Testis (tissue), 2 donors: ENCODE measurements at regions not wholly inside any gene's neighbourhood (a gene's known extent, or its start where the extent isn't known, plus 50 kb on each side); places are given as distances from the start of the nearest gene placed in this dataset.
A peak's percentile ranks its signal among the peaks of the same experiment; 100 is the strongest.
"Not testable (repeated sequence)": the region's sequence is repeated elsewhere in the genome, so short reads cannot be mapped to it uniquely, and the experiment has no call there.

Experiments used
- DNase-seq: peaks from one replicate; pipeline ENCODE4 v3.0.0-alpha.2; 2019
- H3K27ac ChIP-seq, 2 donors: fragments of 200-600 bp; sonication (generic); one replicate each; pipeline ENCODE4 v1.5.1; 2019
- H3K27me3 ChIP-seq: fragments of 200-600 bp; sonication (generic); one replicate; pipeline ENCODE4 v1.5.1; 2019
- H3K36me3 ChIP-seq: fragments of 200-600 bp; sonication (generic); one replicate; pipeline ENCODE4 v1.5.1; 2017; ENCODE audit warnings: low read depth; ENCODE audit errors: missing control alignments
- H3K4me1 ChIP-seq: fragments of 200-600 bp; sonication (generic); one replicate; pipeline ENCODE4 v1.5.1; 2019
- H3K4me3 ChIP-seq, 2 donors: fragments of 200-600 bp; sonication (generic); one replicate each; pipeline ENCODE4 v1.5.1; 2017 to 2019
- H3K9me3 ChIP-seq: fragments of 200-600 bp; sonication (generic); one replicate; pipeline ENCODE4 v1.5.1; 2017
- POLR2A ChIP-seq: fragments of 450-650 bp; IDR thresholded peaks from one replicate; pipeline ENCODE4 v1.6.1; 2017; ENCODE audit warnings: antibody characterized with exemption, mild to moderate bottlenecking, moderate library complexity
- WGBS, 2 donors: methylation state at CpG; one replicate each; pipeline ENCODE4 v1.1.5; 2018; 5-methylcytosine and 5-hydroxymethylcytosine counted together
- intact Hi-C: fragments of 100-400 bp; cut with DNase I; formaldehyde crosslinking; loops from one replicate; pipeline ENCODE4 v1.15.1; 2023; ENCODE audit warnings: low total_unique reads
- TF ChIP-seq, protein P1 (sequence below), 3 experiments: fragments of 450-650 bp in 2 of 3; fragments of 200-600 bp in 1 of 3; sonication (generic) in 1 of 3; IDR thresholded peaks; one replicate each; pipeline ENCODE4 v1.5.1; 2016 to 2019; ENCODE audit warnings: antibody characterized with exemption in 3 of 3, mild to moderate bottlenecking in 2 of 3, moderate library complexity in 1 of 3

- H3K4me3 ChIP-seq: no peak overlapping the region
- TF ChIP-seq POLR2A: no peak
- TF ChIP-seq, protein P1, sequence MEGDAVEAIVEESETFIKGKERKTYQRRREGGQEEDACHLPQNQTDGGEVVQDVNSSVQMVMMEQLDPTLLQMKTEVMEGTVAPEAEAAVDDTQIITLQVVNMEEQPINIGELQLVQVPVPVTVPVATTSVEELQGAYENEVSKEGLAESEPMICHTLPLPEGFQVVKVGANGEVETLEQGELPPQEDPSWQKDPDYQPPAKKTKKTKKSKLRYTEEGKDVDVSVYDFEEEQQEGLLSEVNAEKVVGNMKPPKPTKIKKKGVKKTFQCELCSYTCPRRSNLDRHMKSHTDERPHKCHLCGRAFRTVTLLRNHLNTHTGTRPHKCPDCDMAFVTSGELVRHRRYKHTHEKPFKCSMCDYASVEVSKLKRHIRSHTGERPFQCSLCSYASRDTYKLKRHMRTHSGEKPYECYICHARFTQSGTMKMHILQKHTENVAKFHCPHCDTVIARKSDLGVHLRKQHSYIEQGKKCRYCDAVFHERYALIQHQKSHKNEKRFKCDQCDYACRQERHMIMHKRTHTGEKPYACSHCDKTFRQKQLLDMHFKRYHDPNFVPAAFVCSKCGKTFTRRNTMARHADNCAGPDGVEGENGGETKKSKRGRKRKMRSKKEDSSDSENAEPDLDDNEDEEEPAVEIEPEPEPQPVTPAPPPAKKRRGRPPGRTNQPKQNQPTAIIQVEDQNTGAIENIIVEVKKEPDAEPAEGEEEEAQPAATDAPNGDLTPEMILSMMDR (IDR thresholded peaks at IDR 0.05): no peak
- H3K27ac ChIP-seq: no peak overlapping the region
- no peak for DNase-seq
- H3K36me3 ChIP-seq: no peaks in the 10 kb centered on the region
- 22 to 47% methylated on average over 20 of the region's 20 CpGs for WGBS, 2 donors
- no peaks in the 10 kb centered on the region for H3K4me1 ChIP-seq
- no peaks in the 10 kb centered on the region for H3K27me3 ChIP-seq
- intact Hi-C loops: no loop called here
- no peaks in the 10 kb centered on the region for H3K9me3 ChIP-seq
Measured at GRCh38 chr20:29325304-29325640, 1932.2 kb upstream of the DEFB115 start.

GRCh38 chr20:29325781-29326180, 1931.7 kb upstream of the DEFB115 start:
- H3K4me3 ChIP-seq, intact Hi-C loops: not testable (repeated sequence)
- WGBS, 2 donors: 10 to 47% methylated on average over 15 to 17 of the region's 17 CpGs

DNA sequence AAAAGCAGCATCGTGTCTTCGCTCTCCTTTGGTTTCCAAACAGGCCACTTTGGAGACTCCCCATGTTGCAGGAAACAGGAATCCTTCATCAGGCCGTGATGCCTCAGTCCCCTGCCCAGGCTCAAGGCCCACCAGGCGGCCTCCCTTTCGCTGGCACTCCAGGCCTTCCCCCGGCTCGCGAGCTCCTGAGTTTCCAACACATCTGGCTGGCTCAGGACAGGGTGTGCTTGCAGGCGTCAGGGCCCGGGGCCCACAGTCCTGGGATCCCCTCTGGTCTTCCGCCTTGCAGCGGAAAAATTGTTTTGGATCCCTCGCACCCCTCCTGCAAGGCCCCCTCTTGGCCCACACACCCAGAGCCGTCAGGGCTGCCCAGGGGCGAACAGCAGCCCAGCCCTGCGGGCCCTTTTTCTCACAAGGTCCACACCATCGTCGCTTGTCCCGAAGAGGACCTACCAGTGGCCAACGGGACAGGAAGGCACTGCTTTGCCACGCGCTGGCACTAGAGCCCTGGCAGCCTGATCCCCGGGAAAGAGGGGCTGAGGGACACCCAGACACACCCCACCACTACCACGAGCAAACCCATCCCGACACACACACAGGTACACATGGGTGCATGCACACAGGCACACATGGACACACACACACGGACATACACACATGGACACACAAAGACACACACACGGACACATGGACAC, 1930.9 kb upstream of the DEFB115 start:
- 49 to 51% methylated on average over 27 of the region's 27 CpGs for WGBS, 2 donors
- Histone ChIP-seq H3K27ac (no peak overlapping the region), H3K27me3 (no peaks in the 10 kb centered on the region), H3K9me3 (no peaks in the 10 kb centered on the region), H3K4me1 (no peaks in the 10 kb centered on the region), H3K4me3 (no peak overlapping the region), H3K36me3 (no peaks in the 10 kb centered on the region)
- no peak for TF ChIP-seq POLR2A
- TF ChIP-seq, protein P1 (IDR thresholded peaks at IDR 0.05): no peak
- intact Hi-C loops: no loop called here
- no peak for DNase-seq

More at GRCh38 chr20:29325781-29326180, 1931.7 kb upstream of the DEFB115 start:
- not testable (repeated sequence) for H3K4me1 ChIP-seq, H3K36me3 ChIP-seq, DNase-seq, H3K27me3 ChIP-seq, H3K9me3 ChIP-seq, H3K27ac ChIP-seq

- H3K4me1 ChIP-seq, H3K36me3 ChIP-seq, H3K4me3 ChIP-seq, H3K27me3 ChIP-seq, H3K9me3 ChIP-seq, H3K27ac ChIP-seq, intact Hi-C loops: not testable (repeated sequence)
- WGBS, 2 donors: 22 to 31% methylated on average over 33 of the region's 33 CpGs
- TF ChIP-seq, protein P1 (IDR thresholded peaks at IDR 0.05): peak; percentile 13 to 42 (median 18)
- peak; percentile 51 for DNase-seq
Measured at GRCh38 chr20:29327600-29328420, 1929.7 kb upstream of the DEFB115 start.

DNA sequence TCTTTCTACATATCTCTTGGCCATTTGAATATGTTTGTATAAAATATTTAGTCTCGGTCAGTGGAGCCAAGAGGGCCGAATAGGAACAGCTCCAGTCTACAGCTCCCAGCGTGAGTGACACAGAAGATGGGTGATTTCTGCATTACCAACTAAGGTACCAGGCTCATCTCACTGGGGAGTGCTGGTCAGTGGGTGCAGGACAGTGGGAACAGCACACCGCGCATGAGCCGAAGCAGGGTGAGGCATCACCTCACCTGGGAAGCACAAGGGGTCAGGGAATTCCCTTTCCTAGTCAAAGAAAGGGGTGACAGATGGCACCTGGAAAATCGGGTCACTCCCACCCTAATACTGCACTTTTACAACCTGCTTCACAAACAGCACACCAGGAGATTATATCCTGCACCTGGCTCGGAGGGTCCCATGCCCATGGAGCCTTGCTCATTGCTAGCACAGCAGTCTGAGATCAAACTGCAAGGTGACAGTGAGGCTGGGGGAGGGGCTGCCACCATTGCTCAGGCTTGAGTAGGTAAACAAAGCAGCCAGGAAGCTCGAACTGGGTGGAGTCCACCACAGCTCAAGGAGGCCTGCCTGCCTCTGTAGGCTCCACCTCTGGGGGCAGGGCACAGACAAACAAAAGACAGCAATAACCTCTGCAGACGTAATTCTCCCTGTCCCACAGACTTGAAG, 1926.9 kb upstream of the DEFB115 start:
- H3K27me3 ChIP-seq, DNase-seq, intact Hi-C loops, H3K4me3 ChIP-seq, H3K4me1 ChIP-seq, H3K27ac ChIP-seq, H3K36me3 ChIP-seq, H3K9me3 ChIP-seq: not testable (repeated sequence)
- 45 to 49% methylated on average over 10 of the region's 10 CpGs for WGBS, 2 donors
